HCT116 (cell line): ENCODE measurements at regions not wholly inside any gene's neighbourhood (a gene's known extent, or its start where the extent isn't known, plus 50 kb on each side); places are given as distances from the start of the nearest gene placed in this dataset.

Source experiments
- EZH2phosphoT487 ChIP-seq: fragments of 200-600 bp; IDR thresholded peaks from 2 replicates; pipeline ENCODE4 v1.6.1; 2018; ENCODE audit warnings: antibody characterized with exemption, borderline replicate concordance
- FOSL1 ChIP-seq: IDR thresholded peaks from 2 replicates; pipeline ENCODE4 v1.6.1; 2012; ENCODE audit warnings: low read depth
- POLR2A ChIP-seq: IDR thresholded peaks from 2 replicates; pipeline ENCODE4 v1.7.0; 2011; ENCODE audit warnings: borderline replicate concordance; ENCODE audit not compliant: insufficient read depth, insufficient read length; ENCODE audit errors: extremely low read depth
- REST ChIP-seq: IDR thresholded peaks from 2 replicates; pipeline ENCODE4 v1.6.1; 2012; ENCODE audit warnings: low read depth
- TF ChIP-seq, protein P1 (sequence below), 3 experiments: fragments of 200-600 bp in 1 of 3; sonication (generic) in 1 of 3; IDR thresholded peaks in 2 of 3; conservative IDR thresholded peaks in 1 of 3; 2 replicates each; pipeline ENCODE4 v1.5.1; 2012 to 2017; ENCODE audit warnings: low read depth in 2 of 3, low read length in 2 of 3, antibody characterized with exemption in 1 of 3, borderline replicate concordance in 1 of 3, control low read depth in 1 of 3, mild to moderate bottlenecking in 1 of 3, mixed read lengths in 1 of 3, mixed run types in 1 of 3, moderate library complexity in 1 of 3; ENCODE audit not compliant: insufficient read depth in 1 of 3

GRCh38 chr7:67732898-67733297 is 736.3 kb downstream of the TYW1 start:
- TF ChIP-seq EZH2phosphoT487 (no peak), FOSL1 (no peak), POLR2A (no peak), REST (no peak)
- TF ChIP-seq, protein P1, sequence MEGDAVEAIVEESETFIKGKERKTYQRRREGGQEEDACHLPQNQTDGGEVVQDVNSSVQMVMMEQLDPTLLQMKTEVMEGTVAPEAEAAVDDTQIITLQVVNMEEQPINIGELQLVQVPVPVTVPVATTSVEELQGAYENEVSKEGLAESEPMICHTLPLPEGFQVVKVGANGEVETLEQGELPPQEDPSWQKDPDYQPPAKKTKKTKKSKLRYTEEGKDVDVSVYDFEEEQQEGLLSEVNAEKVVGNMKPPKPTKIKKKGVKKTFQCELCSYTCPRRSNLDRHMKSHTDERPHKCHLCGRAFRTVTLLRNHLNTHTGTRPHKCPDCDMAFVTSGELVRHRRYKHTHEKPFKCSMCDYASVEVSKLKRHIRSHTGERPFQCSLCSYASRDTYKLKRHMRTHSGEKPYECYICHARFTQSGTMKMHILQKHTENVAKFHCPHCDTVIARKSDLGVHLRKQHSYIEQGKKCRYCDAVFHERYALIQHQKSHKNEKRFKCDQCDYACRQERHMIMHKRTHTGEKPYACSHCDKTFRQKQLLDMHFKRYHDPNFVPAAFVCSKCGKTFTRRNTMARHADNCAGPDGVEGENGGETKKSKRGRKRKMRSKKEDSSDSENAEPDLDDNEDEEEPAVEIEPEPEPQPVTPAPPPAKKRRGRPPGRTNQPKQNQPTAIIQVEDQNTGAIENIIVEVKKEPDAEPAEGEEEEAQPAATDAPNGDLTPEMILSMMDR (IDR thresholded peaks at IDR 0.05 in 2 of 3, conservative IDR thresholded peaks at IDR 0.05 in 1 of 3; ENCODE audit: borderline replicate concordance in 1 of 3, insufficient read depth in 1 of 3, low read depth in 2 of 3, low read length in 2 of 3): no peak
